Tibial nerve (tissue), 4 donors: ENCODE measurements at regions not wholly inside any gene's neighbourhood (a gene's known extent, or its start where the extent isn't known, plus 50 kb on each side); places are given as distances from the start of the nearest gene placed in this dataset.

Experiments
- CTCF ChIP-seq, 5 experiments: fragments of 200-600 bp in 3 of 5; fragments of 450-650 bp in 2 of 5; sonication (generic) in 3 of 5; IDR thresholded peaks; one replicate each; pipeline ENCODE4 v1.5.1; 2016 to 2019; ENCODE audit warnings: antibody characterized with exemption in 5 of 5, mild to moderate bottlenecking in 3 of 5, moderate library complexity in 2 of 5
- EP300 ChIP-seq, 2 donors: sonication (generic); formaldehyde crosslinking; IDR thresholded peaks; one replicate each; pipeline ENCODE4 v1.6.1; 2017; ENCODE audit warnings: antibody characterized with exemption in 2 of 2, mild to moderate bottlenecking in 1 of 2
- POLR2A ChIP-seq, 2 donors: fragments of 450-650 bp; IDR thresholded peaks; one replicate each; pipeline ENCODE4 v1.6.1; 2017; ENCODE audit warnings: antibody characterized with exemption in 2 of 2, mild to moderate bottlenecking in 2 of 2, moderate library complexity in 2 of 2

- TF ChIP-seq CTCF (IDR thresholded peaks at IDR 0.05) (no peak), POLR2A (IDR thresholded peaks at IDR 0.05) (no peak), EP300 (IDR thresholded peaks at IDR 0.05) (no peak)
Measured at GRCh38 chr13:78981913-78982312, 323.0 kb upstream of the OBI1 start.
